VCaP (cell line): ENCODE measurements at regions not wholly inside any gene's neighbourhood (a gene's known extent, or its start where the extent isn't known, plus 50 kb on each side); places are given as distances from the start of the nearest gene placed in this dataset.

Experiments
- H3K27ac ChIP-seq: fragments of 450-650 bp; 2 replicates; pipeline ENCODE4 v1.5.1; 2017
- CTCF ChIP-seq: fragments of 450-650 bp; conservative IDR thresholded peaks from 2 replicates; pipeline ENCODE4 v1.5.1; 2017; ENCODE audit warnings: mild to moderate bottlenecking, moderate library complexity

- no peak for TF ChIP-seq CTCF
These were observed 70.4 kb upstream of the HPCAL1 start for GRCh38 chr2:10232096-10232815.

GRCh38 chr2:10233131-10234012, 69.3 kb upstream of the HPCAL1 start:
- no peak for TF ChIP-seq CTCF
- no peak overlapping the region for H3K27ac ChIP-seq

More at GRCh38 chr2:10232096-10232815, 70.4 kb upstream of the HPCAL1 start:
- no peak overlapping the region for H3K27ac ChIP-seq

- TF ChIP-seq CTCF = no peak
- H3K27ac ChIP-seq = no peak overlapping the region
These were observed 68.7 kb upstream of the HPCAL1 start for GRCh38 chr2:10234013-10234306.

- no peak overlapping the region for H3K27ac ChIP-seq
- TF ChIP-seq CTCF = no peak
These were observed 68.2 kb upstream of the HPCAL1 start for GRCh38 chr2:10234409-10235094.

- no peak for TF ChIP-seq CTCF
- H3K27ac ChIP-seq = no peak overlapping the region
These were observed 67.4 kb upstream of the HPCAL1 start for GRCh38 chr2:10235099-10235908.

GRCh38 chr2:10235909-10236550, 66.7 kb upstream of the HPCAL1 start:
- no peak overlapping the region for H3K27ac ChIP-seq
- TF ChIP-seq CTCF = no peak
